Ishikawa (cell line): ENCODE measurements at regions not wholly inside any gene's neighbourhood (a gene's known extent, or its start where the extent isn't known, plus 50 kb on each side); places are given as distances from the start of the nearest gene placed in this dataset.

Experiments used
- CEBPB ChIP-seq: IDR thresholded peaks from 2 replicates; pipeline ENCODE4 v1.6.1; 2012
- CREB1 ChIP-seq: IDR thresholded peaks from 2 replicates; pipeline ENCODE4 v1.6.1; 2012; ENCODE audit warnings: low read depth
- EP300 ChIP-seq: IDR thresholded peaks from 2 replicates; pipeline ENCODE4 v1.6.1; 2012; ENCODE audit warnings: borderline replicate concordance
- NFIC ChIP-seq: IDR thresholded peaks from 2 replicates; pipeline ENCODE4 v1.6.1; 2012
- RAD21 ChIP-seq: IDR thresholded peaks from 2 replicates; pipeline ENCODE4 v1.6.1; 2012; ENCODE audit warnings: low read depth
- TAF1 ChIP-seq: IDR thresholded peaks from 2 replicates; pipeline ENCODE4 v1.6.1; 2012; ENCODE audit warnings: low read depth, mild to moderate bottlenecking
- TCF12 ChIP-seq: IDR thresholded peaks from 2 replicates; pipeline ENCODE4 v1.6.1; 2012; ENCODE audit warnings: low read depth
- USF1 ChIP-seq: IDR thresholded peaks from 2 replicates; pipeline ENCODE4 v1.6.1; 2012
- YY1 ChIP-seq: IDR thresholded peaks from 2 replicates; pipeline ENCODE4 v1.6.1; 2012; ENCODE audit warnings: low read depth
- ZBTB7A ChIP-seq: IDR thresholded peaks from 2 replicates; pipeline ENCODE4 v1.6.1; 2012; ENCODE audit warnings: low read depth
- TF ChIP-seq, protein P1 (sequence below): IDR thresholded peaks from 2 replicates; pipeline ENCODE4 v1.6.1; 2012
- TF ChIP-seq, protein P2 (sequence below): IDR thresholded peaks from 2 replicates; pipeline ENCODE4 v1.6.1; 2012; ENCODE audit warnings: low read depth, mild to moderate bottlenecking

DNA sequence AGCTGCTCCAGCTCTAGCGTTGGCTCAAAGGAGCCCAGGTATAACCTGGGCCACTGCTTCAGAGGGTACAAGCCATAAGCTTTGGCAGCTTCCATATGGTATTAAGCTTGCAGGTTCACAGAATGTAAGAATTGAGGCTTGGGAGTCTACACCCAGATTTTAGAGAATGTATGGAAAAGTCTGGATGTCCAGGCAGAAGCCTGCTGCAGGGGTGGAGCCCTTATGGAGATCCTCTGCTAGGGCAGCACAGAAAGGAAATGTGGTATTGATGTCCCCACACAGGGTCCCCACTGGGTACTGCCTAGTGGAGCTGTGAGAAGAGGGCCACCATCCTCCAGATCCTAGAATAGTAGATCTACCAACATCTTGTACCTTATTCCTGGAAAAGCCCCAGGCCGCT lies 626.9 kb downstream of the MAT2B start:
- TF ChIP-seq, protein P1, sequence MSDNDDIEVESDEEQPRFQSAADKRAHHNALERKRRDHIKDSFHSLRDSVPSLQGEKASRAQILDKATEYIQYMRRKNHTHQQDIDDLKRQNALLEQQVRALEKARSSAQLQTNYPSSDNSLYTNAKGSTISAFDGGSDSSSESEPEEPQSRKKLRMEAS: no peak
- no peak for TF ChIP-seq USF1
- TF ChIP-seq RAD21: no peak
- no peak for TF ChIP-seq YY1
- TF ChIP-seq TAF1: no peak
- TF ChIP-seq NFIC: no peak
- TF ChIP-seq EP300: no peak
- no peak for TF ChIP-seq CREB1
- TF ChIP-seq CEBPB: no peak
- no peak for TF ChIP-seq ZBTB7A
- TF ChIP-seq TCF12: no peak
- TF ChIP-seq, protein P2, sequence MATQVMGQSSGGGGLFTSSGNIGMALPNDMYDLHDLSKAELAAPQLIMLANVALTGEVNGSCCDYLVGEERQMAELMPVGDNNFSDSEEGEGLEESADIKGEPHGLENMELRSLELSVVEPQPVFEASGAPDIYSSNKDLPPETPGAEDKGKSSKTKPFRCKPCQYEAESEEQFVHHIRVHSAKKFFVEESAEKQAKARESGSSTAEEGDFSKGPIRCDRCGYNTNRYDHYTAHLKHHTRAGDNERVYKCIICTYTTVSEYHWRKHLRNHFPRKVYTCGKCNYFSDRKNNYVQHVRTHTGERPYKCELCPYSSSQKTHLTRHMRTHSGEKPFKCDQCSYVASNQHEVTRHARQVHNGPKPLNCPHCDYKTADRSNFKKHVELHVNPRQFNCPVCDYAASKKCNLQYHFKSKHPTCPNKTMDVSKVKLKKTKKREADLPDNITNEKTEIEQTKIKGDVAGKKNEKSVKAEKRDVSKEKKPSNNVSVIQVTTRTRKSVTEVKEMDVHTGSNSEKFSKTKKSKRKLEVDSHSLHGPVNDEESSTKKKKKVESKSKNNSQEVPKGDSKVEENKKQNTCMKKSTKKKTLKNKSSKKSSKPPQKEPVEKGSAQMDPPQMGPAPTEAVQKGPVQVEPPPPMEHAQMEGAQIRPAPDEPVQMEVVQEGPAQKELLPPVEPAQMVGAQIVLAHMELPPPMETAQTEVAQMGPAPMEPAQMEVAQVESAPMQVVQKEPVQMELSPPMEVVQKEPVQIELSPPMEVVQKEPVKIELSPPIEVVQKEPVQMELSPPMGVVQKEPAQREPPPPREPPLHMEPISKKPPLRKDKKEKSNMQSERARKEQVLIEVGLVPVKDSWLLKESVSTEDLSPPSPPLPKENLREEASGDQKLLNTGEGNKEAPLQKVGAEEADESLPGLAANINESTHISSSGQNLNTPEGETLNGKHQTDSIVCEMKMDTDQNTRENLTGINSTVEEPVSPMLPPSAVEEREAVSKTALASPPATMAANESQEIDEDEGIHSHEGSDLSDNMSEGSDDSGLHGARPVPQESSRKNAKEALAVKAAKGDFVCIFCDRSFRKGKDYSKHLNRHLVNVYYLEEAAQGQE: no peak
